A673 (cell line): ENCODE measurements at regions not wholly inside any gene's neighbourhood (a gene's known extent, or its start where the extent isn't known, plus 50 kb on each side); places are given as distances from the start of the nearest gene placed in this dataset.

Experiments
- BruUV-seq: library from RNA; stranded (reverse); fragments of 400-500 nt; replicated peaks from 2 replicates; lab custom pipeline; 2021; lab: Mats Ljungman, UMichigan
- CTCF ChIA-PET: fragments of 300-600 bp; sonication (Branson Sonifier 250); formaldehyde crosslinking; loops from one replicate; lab custom pipeline; 2022; ENCODE audit warnings: antibody characterized with exemption; lab: Charles Lee
- POLR2A ChIA-PET: fragments of 300-600 bp; sonication (Branson Sonifier 250); formaldehyde crosslinking; loops from one replicate; lab custom pipeline; 2022; ENCODE audit warnings: antibody characterized with exemption; ENCODE audit not compliant: low non-redundant PET; lab: Charles Lee
- DNase-seq: peaks from one replicate; pipeline ENCODE4 v3.0.0-alpha.2; 2015; ENCODE audit warnings: low spot score
- H3K27ac ChIP-seq: fragments of 200-600 bp; sonication (generic); 2 replicates; pipeline ENCODE4 v1.5.1; 2016; ENCODE audit warnings: mixed run types, low read depth, mild to moderate bottlenecking, mixed read lengths, antibody characterized with exemption, low read length; ENCODE audit not compliant: poor library complexity, severe bottlenecking
- H3K27me3 ChIP-seq: fragments of 200-600 bp; sonication (generic); replicated peaks from 2 replicates; pipeline ENCODE4 v1.6.1; 2017; ENCODE audit warnings: mixed run types, low read depth, mild to moderate bottlenecking, mixed read lengths, antibody characterized with exemption, low read length; ENCODE audit not compliant: insufficient read depth, poor library complexity
- H3K36me3 ChIP-seq: fragments of 200-600 bp; sonication (generic); 2 replicates; pipeline ENCODE4 v1.6.1; 2016; ENCODE audit warnings: mixed run types, mild to moderate bottlenecking, mixed read lengths, antibody characterized with exemption, low read length; ENCODE audit not compliant: insufficient read depth, poor library complexity, severe bottlenecking
- H3K4me1 ChIP-seq: fragments of 200-600 bp; sonication (generic); 2 replicates; pipeline ENCODE4 v1.6.1; 2017; ENCODE audit warnings: mixed run types, mild to moderate bottlenecking, mixed read lengths, antibody characterized with exemption, low read length; ENCODE audit not compliant: insufficient read depth, poor library complexity, severe bottlenecking
- H3K4me3 ChIP-seq: fragments of 200-600 bp; sonication (generic); 2 replicates; pipeline ENCODE4 v1.5.1; 2016; ENCODE audit warnings: low read depth, mixed run types, mild to moderate bottlenecking, mixed read lengths, low read length; ENCODE audit not compliant: poor library complexity, severe bottlenecking
- H3K9me3 ChIP-seq: fragments of 200-600 bp; sonication (generic); 2 replicates; pipeline ENCODE4 v1.6.1; 2016; ENCODE audit warnings: mixed run types, low read depth, mild to moderate bottlenecking, mixed read lengths, antibody characterized with exemption, low read length; ENCODE audit not compliant: poor library complexity, severe bottlenecking
- CTCF ChIP-seq: fragments of 300-800, 200-600 bp; sonication (generic); conservative IDR thresholded peaks from 2 replicates; pipeline ENCODE4 v1.5.1; 2017; ENCODE audit warnings: low read depth, mild to moderate bottlenecking, antibody characterized with exemption, low read length, moderate library complexity, mixed read lengths
- EZH2 ChIP-seq: fragments of 200-600 bp; sonication (generic); IDR thresholded peaks from 2 replicates; pipeline ENCODE4 v1.6.1; 2017; ENCODE audit warnings: borderline replicate concordance, low read depth, mild to moderate bottlenecking, mixed read lengths, antibody characterized with exemption, low read length; ENCODE audit not compliant: poor library complexity, severe bottlenecking
- intact Hi-C: fragments of 100-400 bp; cut with micrococcal nuclease; formaldehyde crosslinking; loops from one replicate; pipeline ENCODE4 v1.10.0; 2022; ENCODE audit not compliant: unreplicated experiment

GRCh38 chr5:164317676-164318075 is 812.3 kb downstream of the MAT2B start:
- TF ChIP-seq CTCF = no peak
- no peak for TF ChIP-seq EZH2
- CTCF ChIA-PET = no interaction called here
- Histone ChIP-seq H3K27ac (no peak overlapping the region), H3K4me3 (no peak overlapping the region), H3K36me3 (no peaks in the 10 kb centered on the region), H3K9me3 (no peaks in the 10 kb centered on the region), H3K27me3 (peaks cover 4% of the 10 kb centered on the region), H3K4me1 (no peaks in the 10 kb centered on the region)
- no TSS peak for BruUV-seq
- no peak for DNase-seq
- intact Hi-C loops = no loop called here
- POLR2A ChIA-PET = no interaction called here

- no peaks in the 10 kb centered on the region for H3K9me3 ChIP-seq
- no peak for DNase-seq
- ChIA-PET POLR2A (no interaction called here), CTCF (no interaction called here)
- TF ChIP-seq EZH2 (no peak), CTCF (no peak)
- H3K4me3 ChIP-seq = no peak overlapping the region
- no peaks in the 10 kb centered on the region for H3K4me1 ChIP-seq
- H3K27ac ChIP-seq = no peak overlapping the region
- no TSS peak for BruUV-seq
- H3K27me3 ChIP-seq = peaks cover 4% of the 10 kb centered on the region
- intact Hi-C loops = no loop called here
- H3K36me3 ChIP-seq = no peaks in the 10 kb centered on the region
Observed at GRCh38 chr5:164319161-164319560, 813.7 kb downstream of the MAT2B start.

- Histone ChIP-seq H3K27ac (no peak overlapping the region), H3K27me3 (no peaks in the 10 kb centered on the region), H3K9me3 (no peaks in the 10 kb centered on the region), H3K4me3 (no peak overlapping the region), H3K4me1 (no peaks in the 10 kb centered on the region), H3K36me3 (no peaks in the 10 kb centered on the region)
- no peak for TF ChIP-seq EZH2
- TF ChIP-seq CTCF = no peak
- ChIA-PET POLR2A (no interaction called here), CTCF (no interaction called here)
- BruUV-seq = no TSS peak
- no peak for DNase-seq
- intact Hi-C loops = no loop called here
Observed at GRCh38 chr5:164324239-164324638, 818.8 kb downstream of the MAT2B start.
